Esophagus squamous epithelium (tissue), 4 donors: ENCODE measurements at regions not wholly inside any gene's neighbourhood (a gene's known extent, or its start where the extent isn't known, plus 50 kb on each side); places are given as distances from the start of the nearest gene placed in this dataset.

Experiments
- CTCF ChIP-seq, 6 experiments: fragments of 450-650 bp in 4 of 6; fragments of 200-600 bp in 2 of 6; sonication (generic) in 2 of 6; IDR thresholded peaks; one replicate each; pipeline ENCODE4 v1.5.1; 2016 to 2019; ENCODE audit warnings: antibody characterized with exemption in 6 of 6, mild to moderate bottlenecking in 4 of 6, moderate library complexity in 4 of 6
- POLR2A ChIP-seq, 4 donors: fragments of 450-650 bp; IDR thresholded peaks; one replicate each; pipeline ENCODE4 v1.6.1; 2017; ENCODE audit warnings: antibody characterized with exemption in 4 of 4, mild to moderate bottlenecking in 4 of 4, moderate library complexity in 3 of 4

DNA sequence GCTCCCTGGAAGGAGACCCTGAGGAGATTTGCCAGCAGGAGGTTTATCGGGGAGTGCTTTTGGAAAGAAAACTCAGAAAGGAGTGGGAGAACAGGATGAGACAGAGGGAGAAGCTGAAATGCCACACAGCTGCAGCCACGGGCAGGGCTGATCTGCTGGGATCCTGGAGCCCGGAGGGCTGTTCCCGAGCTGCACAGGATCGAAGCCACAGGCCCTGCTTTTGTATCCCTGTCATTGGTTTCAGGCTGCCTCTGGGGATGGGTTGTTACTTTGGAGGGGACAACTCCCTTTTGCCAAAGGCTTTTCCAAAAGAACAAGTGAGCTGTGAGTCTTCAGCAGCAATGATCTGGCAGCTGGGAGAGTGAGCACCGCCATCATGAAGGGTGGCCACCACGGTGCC is 152.5 kb upstream of the PTCH1 start:
- TF ChIP-seq CTCF (IDR thresholded peaks at IDR 0.05) = no peak
- no peak for TF ChIP-seq POLR2A (IDR thresholded peaks at IDR 0.05)
